ENCODE measurements at regions not wholly inside any gene's neighbourhood (a gene's known extent, or its start where the extent isn't known, plus 50 kb on each side); places are given as distances from the start of the nearest gene placed in this dataset.
"Not testable (repeated sequence)": the region's sequence is repeated elsewhere in the genome, so short reads cannot be mapped to it uniquely, and the experiment has no call there.

DNA sequence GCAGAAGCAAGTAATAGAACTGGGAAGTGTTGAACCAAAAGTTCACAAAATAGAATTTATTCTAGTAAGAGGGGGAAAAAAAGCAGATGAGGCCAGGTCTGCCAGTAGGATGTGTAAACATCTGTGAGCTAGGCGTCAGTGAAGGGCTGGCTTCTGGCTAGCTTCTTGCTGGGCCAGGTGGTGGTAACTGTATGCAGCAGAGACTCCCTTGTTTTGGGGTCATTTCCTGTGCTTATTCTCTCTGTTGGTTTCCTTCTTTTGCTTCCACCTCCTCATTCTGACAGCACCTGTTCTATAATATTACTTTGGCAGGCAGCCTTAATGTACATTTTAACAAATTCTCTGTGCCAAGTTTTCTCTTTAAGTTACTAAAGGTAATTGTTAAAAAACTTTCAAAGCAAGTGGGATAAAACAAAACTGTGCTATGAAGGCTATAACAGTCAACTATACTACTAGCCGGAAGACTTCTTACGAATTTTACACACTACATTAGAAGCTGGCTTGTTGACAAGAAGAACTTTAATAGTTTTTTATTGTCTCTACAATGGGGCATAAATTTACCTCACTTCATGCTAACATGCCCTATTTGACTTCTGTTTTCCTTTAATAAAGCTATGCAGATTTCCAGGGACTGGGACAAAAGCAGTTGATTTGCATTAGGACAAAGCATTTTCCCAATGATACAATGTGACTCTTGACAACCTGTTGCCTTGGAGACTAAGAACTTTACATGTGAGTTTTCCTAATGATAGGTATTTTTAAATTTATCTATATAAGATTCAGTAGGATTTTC, 318.8 kb upstream of the NAALADL2 start:
- DNase-seq (ENCODE audit: low spot score): no peak

DNA sequence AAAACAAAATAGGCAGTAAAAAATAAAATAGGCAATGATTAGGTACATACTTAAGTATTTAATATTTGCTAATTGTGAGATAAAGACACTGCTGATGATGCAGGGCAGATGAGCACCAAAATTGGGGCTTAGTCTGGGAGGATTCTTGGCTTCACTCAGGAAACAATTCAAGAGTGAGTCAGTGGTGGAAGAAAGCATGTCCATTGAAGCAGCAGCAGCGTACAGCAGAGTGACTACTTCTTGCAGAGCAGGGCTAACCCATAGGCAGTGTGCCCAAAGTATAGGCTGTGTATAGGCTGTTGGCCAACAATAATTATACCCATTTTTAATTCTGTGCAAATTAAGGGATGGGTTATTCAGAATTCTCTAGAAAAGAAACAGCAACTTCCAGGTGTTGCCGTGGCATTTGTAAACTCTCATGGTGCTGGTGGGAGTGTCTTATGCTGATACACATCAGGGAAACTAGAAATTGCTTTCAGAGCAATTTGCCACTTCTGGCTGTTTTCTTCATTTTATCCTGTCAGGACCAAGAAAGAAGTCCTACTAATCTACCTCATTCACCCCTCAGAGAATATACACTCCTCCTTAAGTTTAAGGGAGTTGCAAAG, 317.3 kb upstream of the NAALADL2 start:
- no peak for DNase-seq (ENCODE audit: low spot score)

DNA sequence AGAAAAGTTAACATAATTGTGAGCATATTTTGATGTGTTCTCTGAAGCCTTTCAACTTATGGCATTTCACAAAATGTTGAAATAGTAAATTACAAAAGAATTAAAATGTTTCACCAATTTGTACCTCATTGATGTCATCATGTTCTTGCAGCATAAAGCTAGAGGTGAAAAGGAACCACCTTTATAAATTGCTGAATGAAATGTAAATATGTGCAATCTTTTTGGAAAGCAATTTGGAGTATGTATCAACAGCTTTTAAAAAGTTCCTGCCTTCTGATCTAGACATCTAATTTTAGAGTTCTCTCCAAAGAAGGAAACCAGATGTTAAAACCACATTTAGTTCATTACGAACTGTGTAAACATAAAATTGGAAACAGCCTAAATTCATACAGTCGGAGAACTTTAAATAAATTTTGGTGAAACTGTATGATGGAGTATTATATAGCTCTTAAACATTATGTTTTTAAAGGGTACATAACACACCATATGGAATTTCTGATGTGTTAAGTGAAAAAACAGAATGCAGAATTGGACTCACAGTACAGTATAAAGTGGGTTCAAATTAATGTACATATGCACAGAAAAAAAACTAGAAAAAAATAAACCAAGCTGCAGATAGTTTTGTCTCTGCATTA, 311.2 kb upstream of the NAALADL2 start:
- no peak for DNase-seq (ENCODE audit: low spot score)

DNA sequence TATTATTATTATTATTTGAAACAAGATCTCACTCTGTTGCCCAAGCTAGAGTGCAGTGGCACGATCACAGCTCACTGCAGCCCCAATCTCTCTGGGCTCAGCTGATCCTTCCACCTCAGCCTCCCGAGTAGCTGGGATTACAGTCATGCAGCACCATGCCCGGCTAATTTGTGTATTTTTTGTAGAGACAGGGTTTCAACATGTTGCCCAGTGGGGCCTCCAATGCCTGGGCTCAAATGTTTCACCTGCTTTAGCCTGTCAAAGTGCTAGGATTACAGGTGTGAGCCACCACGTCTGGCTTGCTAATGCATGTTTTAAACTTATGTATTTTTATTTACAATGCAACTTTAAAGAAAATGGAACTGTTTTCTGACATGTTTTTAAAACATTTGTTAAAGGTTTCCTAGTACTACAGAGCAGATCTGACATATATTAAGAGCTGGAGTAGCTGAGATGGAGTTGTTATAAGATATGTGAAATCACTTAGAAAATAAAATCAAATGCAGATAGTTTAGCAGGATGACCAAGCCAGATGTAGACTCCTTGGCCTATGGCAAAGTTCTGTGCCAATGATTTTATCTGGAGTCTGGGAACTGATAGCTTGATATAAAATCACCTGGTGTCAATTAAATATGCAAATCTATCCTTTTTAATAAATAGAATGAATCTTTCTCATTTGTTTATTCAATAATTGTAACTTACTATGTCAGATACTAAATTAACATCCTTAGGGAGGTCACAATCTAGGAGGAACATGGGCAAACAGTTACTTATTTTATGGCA, 310.1 kb upstream of the NAALADL2 start:
- DNase-seq (ENCODE audit: low spot score): no peak

DNA sequence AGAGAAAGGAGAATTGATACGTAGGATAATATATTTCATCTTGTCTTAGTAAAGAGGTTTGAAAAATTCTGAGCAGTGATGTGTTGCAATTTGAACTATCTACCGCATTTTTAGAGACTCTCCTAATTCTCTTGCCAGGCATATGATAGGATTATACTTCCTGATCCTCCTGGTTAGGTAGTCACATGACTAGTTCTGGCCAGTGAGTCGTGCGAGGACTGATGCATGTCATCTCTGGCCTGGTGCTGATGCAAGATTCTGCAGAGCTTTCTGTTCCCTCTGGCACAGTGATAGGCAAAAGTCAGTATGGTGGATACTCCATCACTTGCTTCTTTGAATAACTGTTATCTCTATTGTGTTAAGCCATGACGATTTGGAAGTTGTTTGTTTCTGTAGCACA, 277.6 kb upstream of the NAALADL2 start:
- DNase-seq (ENCODE audit: low spot score): no peak

DNA sequence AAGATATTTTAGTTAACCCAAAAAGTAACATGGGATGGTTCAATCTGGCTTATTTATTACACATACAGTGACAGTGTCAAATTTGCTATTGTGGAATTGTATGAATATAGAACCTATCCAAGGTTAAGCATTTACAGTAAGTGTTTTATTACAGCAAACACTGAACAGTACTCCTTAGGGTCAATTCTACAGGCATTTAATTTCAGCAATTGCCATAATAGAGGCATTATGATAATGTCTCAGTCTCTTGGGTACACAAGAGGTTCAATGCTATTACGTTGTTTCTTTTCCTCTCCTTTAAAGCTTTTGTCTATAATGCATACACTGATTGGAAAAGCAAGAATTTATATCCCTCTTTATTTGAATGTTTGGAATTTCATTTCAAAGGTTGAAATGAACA, 275.7 kb upstream of the NAALADL2 start:
- DNase-seq (ENCODE audit: low spot score): no peak

DNA sequence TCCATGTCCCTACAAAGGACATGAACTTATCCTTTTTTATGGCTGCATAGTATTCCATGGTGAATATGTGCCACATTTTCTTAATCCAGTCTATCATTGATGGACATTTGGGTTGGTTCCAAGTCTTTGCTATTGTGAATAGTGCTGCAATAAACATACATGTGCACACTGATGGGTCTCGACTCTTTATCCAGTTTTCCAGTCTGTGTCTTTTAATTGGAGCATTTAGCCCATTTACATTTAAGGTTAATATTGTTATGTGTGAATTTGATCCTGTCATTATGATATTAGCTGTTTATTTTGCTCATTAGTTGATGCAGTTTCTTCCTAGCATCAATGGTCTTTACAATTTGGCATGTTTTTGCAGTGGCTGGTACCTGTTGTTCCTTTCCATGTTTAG, 272.0 kb upstream of the NAALADL2 start:
- not testable (repeated sequence) for DNase-seq (ENCODE audit: low spot score)

DNA sequence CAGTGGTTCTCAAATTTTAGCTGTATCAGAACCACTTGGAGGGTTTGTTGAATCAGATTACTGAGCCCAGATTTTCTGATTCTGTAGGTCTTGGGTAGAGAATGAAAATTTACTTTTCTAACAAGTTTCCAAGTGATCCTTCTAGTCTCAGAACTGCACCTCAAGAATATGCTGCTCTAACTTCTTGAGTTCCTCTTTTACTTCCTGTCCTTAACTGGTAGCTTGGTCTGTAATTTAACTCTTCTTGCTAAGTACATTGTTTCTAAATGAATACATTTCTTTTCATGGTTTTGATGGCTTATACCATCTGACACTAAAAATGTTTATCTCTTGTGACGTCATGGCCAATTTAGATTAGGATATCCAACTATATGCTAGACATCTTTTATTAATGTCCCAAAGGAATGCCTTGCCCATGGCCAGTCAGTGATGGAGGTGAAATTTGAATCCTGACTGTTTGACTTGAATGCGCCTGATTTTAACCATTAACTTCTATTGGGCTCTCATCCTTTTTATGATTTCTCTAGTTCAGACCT, 262.6 kb upstream of the NAALADL2 start:
- no peak for DNase-seq (ENCODE audit: low spot score)

DNA sequence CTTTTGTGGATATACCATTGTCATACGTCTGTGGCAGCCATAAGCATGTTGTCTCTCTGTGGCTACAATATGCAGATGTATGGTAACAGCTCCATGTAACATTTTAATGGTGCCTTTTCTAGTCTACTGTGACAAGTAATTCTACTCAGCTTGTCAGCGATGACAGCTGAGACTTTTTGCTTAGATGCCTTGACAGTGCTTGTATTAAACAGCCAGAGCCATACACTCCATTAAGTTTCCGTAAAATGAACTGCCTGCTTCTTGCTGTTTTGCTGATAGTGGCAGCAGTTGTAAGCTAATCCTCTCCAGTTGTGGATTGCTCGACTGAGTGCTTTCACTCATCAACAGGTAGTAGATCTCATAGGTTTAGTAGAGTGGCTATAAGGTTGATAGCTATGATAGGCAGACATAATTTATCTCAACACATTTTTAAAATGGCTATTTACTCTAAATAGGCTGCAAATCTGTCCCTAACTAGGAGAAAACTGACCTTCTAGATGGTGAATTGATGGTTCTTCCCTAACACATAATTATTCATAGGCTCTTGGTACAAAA, 260.2 kb upstream of the NAALADL2 start:
- DNase-seq (ENCODE audit: low spot score): no peak

DNA sequence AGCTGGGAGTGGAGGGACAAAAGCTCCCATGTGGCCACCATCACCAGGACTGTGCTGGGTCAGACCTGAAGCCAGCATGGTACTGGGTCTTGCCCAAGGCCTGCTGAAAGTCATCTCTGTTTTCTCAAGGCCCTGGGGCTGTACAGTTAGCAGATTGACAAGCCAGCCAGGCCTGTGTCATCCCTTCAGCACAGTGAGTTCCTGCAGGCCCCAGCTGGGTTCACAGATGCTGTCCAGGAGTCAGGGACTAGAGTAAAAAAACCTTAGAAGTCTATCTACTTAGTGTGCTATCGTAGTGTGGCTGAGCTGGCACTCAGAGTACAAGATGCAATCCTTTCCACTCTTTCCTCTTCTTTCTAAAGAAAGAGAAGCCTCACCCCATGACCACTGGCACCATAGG, 246.0 kb upstream of the NAALADL2 start:
- DNase-seq (ENCODE audit: low spot score): no peak

DNA sequence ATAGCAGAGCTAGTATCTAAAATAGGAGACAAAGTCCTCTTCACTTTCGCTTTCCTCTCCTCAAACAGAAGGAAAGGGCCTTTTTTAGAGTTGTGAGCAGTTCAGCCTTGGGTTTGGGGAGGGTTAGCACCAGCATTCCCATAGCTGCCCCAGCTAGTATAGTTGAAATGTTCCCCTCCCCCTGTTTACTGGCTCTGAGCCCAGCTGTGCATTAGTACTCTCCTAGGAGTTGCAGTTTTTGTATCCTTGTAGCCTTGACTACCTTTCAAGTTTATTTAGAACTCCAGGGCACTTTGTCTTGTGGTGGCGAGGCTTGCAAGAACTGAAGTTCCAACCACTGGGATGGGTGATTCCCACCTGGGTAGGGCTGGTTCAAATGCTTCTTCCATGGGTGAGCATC, 245.1 kb upstream of the NAALADL2 start:
- DNase-seq (ENCODE audit: low spot score): no peak

DNA sequence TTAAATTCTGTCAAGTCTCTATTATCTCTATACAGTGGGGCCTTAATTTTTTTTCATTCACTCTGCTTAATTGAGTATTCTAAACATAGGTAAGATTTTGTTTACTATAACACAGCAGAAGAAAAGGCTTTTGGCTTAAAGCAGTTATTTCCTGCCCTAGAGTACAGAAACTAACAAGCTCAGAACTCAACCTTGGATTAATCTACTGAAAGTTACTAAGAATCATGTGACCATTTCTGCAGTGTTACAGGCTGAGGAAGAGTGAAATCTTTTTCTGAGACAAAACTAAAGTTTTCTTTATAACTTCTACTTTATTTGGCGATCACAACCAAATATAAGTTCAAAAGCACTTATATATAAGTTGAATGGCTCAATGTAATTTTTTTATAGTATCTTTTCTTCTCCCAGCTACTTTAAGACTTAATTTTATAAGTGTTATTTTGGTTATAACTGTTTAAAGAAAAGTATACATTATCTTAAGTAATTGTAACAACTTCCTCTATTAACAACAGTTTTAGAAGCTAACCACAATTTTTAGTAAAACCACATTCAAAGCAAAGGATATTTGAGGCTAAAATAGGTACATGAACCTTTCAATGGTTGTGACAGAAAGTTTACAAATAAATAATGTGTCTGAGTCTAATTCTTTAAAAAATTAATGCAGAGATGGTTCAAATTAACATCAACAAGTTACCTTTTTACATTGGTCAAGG, 240.6 kb upstream of the NAALADL2 start:
- no peak for DNase-seq (ENCODE audit: low spot score)

DNA sequence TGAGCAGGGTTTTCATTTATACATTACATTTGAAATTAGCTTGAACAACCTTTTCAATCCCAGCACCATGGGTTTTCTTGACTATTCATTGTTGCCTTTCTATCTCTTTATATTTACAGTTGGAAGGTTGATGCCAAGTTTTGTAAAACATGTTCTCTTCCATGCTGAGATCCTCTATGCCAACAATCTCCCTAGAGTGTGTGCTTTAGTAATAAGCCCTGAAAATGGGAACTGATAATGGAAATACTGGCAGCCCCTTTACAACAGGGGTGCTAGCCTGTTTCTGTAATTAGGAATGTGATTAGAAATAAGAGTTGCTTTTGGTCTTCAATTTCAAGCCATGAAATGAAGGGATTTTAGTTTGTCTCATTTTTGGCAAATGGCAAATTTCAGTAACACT, 239.9 kb upstream of the NAALADL2 start:
- DNase-seq (ENCODE audit: low spot score): no peak

DNA sequence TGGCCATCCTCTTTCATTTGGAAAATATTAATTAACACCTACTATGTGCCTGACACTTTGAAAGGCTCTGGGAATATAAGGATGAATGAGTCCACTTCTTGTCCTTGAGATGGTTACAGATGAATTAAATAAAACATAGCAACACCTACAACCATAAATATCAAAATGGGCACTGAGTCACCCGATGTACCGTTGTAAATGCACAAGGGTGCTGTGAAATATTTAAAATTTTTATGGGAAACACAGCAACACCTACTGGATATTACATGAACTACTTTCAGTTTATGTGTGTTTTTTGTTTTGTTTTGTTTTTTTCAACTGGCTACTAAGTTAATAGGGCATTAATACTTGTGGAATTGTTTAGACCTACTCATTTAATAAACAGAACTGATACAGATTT, 239.0 kb upstream of the NAALADL2 start:
- DNase-seq (ENCODE audit: low spot score): peak; percentile 16

DNA sequence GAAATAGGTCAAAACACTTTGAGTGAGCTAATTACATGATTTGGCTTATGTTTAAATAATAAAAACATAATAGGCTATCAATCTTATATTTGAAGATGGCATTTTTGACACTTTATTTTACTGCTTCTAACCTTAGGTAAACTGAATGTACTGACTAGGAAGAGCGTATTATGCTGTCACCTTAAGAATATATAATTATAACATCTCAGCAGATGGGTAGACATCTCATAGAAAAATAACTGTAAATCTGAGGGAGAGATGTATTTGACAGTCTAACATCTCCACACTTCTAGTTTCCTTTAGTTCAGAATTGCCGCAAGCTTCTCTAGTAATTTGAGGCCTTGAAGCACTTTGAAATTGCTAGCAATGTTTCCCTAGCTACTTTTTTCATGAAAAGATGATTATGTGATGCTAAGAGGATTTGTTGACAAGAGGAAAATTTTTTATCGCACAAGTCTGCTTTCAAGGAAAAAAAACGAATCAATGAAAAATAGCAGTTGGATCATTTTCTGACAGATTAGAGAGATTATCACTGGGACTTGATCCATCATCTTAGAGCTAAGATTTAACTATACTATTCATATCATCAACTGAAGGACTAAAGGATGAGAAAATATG, 238.2 kb upstream of the NAALADL2 start:
- DNase-seq (ENCODE audit: low spot score): no peak

DNA sequence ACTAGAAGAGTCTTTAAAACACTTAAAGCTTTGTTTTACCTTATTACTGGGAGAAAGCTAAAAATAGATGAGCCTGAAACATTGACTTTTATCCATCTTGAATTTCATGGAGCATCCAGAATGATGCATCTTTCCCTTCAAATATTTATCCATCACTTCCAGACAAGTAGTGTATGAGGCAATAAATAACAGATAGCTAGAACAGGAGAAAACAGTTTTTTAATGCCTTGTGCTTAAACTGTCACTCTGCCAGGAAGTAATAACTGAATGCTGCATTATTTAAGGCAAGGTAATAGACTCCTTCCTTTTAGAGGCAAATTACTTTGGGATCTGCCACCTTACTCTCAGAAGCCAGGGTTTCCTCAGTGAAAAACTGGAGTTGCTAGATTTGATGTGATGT, 225.8 kb upstream of the NAALADL2 start:
- DNase-seq (ENCODE audit: low spot score): no peak

DNA sequence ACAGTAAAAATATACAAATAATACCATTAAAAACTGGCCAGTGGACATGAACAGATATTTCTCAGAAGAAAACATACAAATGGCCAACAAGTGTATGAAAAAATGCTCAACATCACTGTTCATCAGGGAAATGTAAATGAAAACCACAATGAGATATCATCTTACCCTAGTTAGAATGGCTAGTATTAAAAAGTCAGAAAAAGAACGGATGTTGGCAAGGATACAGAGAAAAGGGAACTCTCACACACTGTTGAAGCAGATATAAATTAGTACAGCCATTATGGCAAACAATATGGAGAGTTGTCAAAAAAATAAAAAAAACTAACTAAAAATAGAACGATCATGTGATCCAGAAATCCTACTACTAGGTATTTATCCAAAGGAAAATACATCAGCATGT, 222.7 kb upstream of the NAALADL2 start:
- no peak for DNase-seq (ENCODE audit: low spot score)

DNA sequence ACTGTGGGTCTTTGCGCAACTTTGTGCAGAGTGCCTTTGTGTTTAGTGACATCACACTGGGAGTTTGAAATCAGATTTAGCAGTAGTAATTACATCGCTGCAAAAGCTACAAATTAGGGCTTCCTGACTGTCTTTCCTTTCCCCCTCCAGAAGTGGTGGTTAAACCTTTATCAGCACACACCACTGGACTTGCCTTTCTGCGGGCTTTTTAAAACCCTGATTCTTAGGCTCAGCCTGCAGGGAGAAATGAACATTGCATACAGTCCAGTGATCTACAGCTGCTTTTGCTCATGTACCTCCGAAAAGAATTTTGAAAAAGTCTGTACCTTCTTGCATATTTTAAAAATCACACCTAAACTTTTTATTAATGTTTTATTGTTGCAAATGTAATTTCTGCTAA, 219.7 kb upstream of the NAALADL2 start:
- no peak for DNase-seq (ENCODE audit: low spot score)

DNA sequence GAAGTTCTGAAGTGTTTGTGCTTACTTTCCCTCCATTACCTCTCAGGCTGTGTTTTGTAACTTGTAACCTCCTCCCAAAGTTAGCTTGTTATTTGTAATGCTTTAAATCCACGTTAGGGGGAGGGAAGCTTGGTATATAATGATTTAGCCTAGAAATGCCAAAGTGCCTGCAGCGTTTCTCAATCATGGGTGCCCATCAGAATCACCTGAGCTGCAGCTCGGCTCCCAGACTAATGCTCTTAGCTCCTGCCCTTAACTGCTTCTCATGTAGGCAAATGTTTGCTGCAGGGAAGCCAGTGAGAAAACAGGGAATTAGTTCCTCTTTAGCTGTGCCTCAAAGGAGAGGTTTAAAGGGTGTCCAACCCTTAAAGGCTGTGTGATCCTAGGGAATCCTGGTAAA, 219.2 kb upstream of the NAALADL2 start:
- no peak for DNase-seq (ENCODE audit: low spot score)

DNA sequence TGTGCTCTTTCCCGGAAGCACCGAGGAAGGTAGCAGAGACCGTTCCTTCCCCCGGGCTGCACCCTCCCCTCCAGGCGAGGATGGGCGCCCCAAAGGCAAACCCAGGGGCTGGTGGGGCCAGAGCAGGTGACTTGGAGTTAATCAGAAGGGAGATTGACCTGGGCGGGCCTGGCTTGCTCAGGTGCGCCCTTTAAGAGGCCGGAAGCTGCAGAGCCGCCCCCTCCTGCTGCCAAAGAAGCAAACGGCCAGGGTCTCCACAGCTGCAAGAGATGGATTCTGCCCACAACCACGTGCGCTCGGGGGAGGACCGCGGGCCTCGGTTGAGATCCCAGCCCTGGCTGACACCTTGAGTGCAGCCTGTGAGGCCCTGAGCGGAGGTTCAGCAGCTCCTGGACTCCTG, 218.2 kb upstream of the NAALADL2 start:
- DNase-seq (ENCODE audit: low spot score): no peak

DNA sequence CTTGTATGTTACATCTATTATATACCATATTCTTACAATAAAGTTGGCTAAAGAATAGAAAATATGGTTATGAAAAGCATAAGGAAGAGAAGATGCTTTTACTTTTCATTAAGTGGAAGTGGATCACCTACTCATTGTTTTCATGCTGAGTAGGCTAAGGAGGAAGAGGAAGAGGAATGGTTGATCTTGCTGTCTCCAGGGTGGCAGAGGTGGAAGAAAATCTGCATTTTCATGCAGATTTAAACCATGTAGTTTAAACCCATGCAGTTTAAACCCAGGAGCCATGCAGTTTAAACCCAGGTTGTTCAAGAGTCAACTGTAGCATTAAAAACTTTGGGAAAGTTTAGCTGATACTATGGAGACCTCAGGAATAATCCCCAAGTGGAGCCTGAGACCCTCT, 214.8 kb upstream of the NAALADL2 start:
- no peak for DNase-seq (ENCODE audit: low spot score)

Measured in hepatic stellate cell (primary cell).